OCI-LY3 (cell line): ENCODE measurements at regions not wholly inside any gene's neighbourhood (a gene's known extent, or its start where the extent isn't known, plus 50 kb on each side); places are given as distances from the start of the nearest gene placed in this dataset.

Source experiments
- EZH2phosphoT487 ChIP-seq: fragments of 200-600 bp; shearing (Covaris generic); IDR thresholded peaks from 2 replicates; pipeline ENCODE4 v1.6.1; 2018; ENCODE audit warnings: antibody characterized with exemption, mixed run types, low read depth
- TF ChIP-seq, protein P1 (sequence below): fragments of 200-600, 300-600 bp; sonication (generic); IDR thresholded peaks from 2 replicates; pipeline ENCODE4 v1.5.1; 2014; ENCODE audit warnings: antibody characterized with exemption, low read length, low read depth

DNA sequence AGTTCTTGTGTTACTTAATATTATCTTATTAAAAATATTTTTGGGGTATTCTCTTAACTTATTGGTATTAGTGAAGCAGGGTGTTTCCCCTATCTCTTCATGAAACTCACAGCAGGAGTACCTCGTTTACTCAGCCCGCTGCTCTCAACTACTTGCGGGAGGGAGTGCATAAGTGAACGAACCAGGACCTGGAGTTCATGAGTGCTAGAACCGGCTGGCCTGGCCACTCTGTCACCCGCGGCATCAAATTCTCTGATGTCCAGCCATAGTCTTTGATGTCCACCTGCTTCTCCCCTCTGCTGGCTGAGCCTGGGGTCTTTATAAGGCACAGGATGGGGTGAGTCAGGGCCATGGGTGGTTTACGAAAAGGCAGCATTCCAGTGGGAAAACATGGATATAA lies 216.7 kb upstream of the ANO5 start:
- TF ChIP-seq, protein P1, sequence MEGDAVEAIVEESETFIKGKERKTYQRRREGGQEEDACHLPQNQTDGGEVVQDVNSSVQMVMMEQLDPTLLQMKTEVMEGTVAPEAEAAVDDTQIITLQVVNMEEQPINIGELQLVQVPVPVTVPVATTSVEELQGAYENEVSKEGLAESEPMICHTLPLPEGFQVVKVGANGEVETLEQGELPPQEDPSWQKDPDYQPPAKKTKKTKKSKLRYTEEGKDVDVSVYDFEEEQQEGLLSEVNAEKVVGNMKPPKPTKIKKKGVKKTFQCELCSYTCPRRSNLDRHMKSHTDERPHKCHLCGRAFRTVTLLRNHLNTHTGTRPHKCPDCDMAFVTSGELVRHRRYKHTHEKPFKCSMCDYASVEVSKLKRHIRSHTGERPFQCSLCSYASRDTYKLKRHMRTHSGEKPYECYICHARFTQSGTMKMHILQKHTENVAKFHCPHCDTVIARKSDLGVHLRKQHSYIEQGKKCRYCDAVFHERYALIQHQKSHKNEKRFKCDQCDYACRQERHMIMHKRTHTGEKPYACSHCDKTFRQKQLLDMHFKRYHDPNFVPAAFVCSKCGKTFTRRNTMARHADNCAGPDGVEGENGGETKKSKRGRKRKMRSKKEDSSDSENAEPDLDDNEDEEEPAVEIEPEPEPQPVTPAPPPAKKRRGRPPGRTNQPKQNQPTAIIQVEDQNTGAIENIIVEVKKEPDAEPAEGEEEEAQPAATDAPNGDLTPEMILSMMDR, result no peak
- no peak for TF ChIP-seq EZH2phosphoT487
